HCEC 1CT (cell line): ENCODE measurements at regions not wholly inside any gene's neighbourhood (a gene's known extent, or its start where the extent isn't known, plus 50 kb on each side); places are given as distances from the start of the nearest gene placed in this dataset.

Source experiments
- DNase-seq: peaks from one replicate; pipeline ENCODE4 v3.0.0-alpha.2; 2017

GRCh38 chr20:40770564-40771307, 81.7 kb upstream of the MAFB start:
- DNase-seq, result no peak

GRCh38 chr20:40771308-40771610, 82.2 kb upstream of the MAFB start:
- no peak for DNase-seq

- no peak for DNase-seq
Measured at GRCh38 chr20:40771848-40772511, 82.9 kb upstream of the MAFB start.

GRCh38 chr20:40773376-40773775, 84.3 kb upstream of the MAFB start:
- no peak for DNase-seq

GRCh38 chr20:40774252-40774651, 85.2 kb upstream of the MAFB start:
- DNase-seq, result no peak

GRCh38 chr20:40775561-40776146, 86.6 kb upstream of the MAFB start:
- no peak for DNase-seq

GRCh38 chr20:40776466-40777457, 87.7 kb upstream of the MAFB start:
- no peak for DNase-seq

- no peak for DNase-seq
Measured at GRCh38 chr20:40777653-40778052, 88.6 kb upstream of the MAFB start.

- no peak for DNase-seq
Measured at GRCh38 chr20:40778894-40779496, 90.0 kb upstream of the MAFB start.

GRCh38 chr20:40781327-40782042, 92.4 kb upstream of the MAFB start:
- DNase-seq, result no peak

GRCh38 chr20:40782043-40782368, 93.0 kb upstream of the MAFB start:
- no peak for DNase-seq

GRCh38 chr20:40785346-40785745, 96.3 kb upstream of the MAFB start:
- no peak for DNase-seq

- DNase-seq, result no peak
Measured at GRCh38 chr20:40786336-40786735, 97.3 kb upstream of the MAFB start.

GRCh38 chr20:40787941-40788340, 98.9 kb upstream of the MAFB start:
- DNase-seq, result no peak

GRCh38 chr20:40797425-40797824, 108.4 kb upstream of the MAFB start:
- no peak for DNase-seq

- DNase-seq, result no peak
Measured at GRCh38 chr20:40798066-40798465, 109.0 kb upstream of the MAFB start.

GRCh38 chr20:40802886-40803285, 113.8 kb upstream of the MAFB start:
- DNase-seq, result no peak

- no peak for DNase-seq
Measured at GRCh38 chr20:40803381-40803780, 114.3 kb upstream of the MAFB start.

GRCh38 chr20:40805592-40805991, 116.6 kb upstream of the MAFB start:
- DNase-seq, result no peak

GRCh38 chr20:40806929-40807820, 118.1 kb upstream of the MAFB start:
- DNase-seq, result no peak

GRCh38 chr20:40807821-40808170, 118.8 kb upstream of the MAFB start:
- DNase-seq, result no peak
